Mucosa of stomach (tissue), 1 donor: ENCODE measurements at regions not wholly inside any gene's neighbourhood (a gene's known extent, or its start where the extent isn't known, plus 50 kb on each side); places are given as distances from the start of the nearest gene placed in this dataset.

Source experiments
- H3K27me3 ChIP-seq: one replicate; pipeline ENCODE4 v1.7.0; 2013; ENCODE audit warnings: mild to moderate bottlenecking, low read length; ENCODE audit not compliant: control insufficient read depth, insufficient read depth
- H3K36me3 ChIP-seq: one replicate; pipeline ENCODE4 v1.7.0; 2013; ENCODE audit warnings: low read length; ENCODE audit not compliant: control insufficient read depth, insufficient read depth
- H3K4me1 ChIP-seq: one replicate; pipeline ENCODE4 v1.7.0; 2013; ENCODE audit warnings: mild to moderate bottlenecking, low read length; ENCODE audit not compliant: control insufficient read depth, insufficient read depth
- H3K4me3 ChIP-seq: one replicate; pipeline ENCODE4 v1.7.0; 2013; ENCODE audit warnings: low read length
- H3K9ac ChIP-seq: one replicate; pipeline ENCODE4 v1.7.0; 2013; ENCODE audit warnings: mild to moderate bottlenecking, low read length, moderate library complexity
- H3K9me3 ChIP-seq: one replicate; pipeline ENCODE4 v1.7.0; 2013; ENCODE audit warnings: mild to moderate bottlenecking, low read length, moderate library complexity; ENCODE audit not compliant: control insufficient read depth
- donor health status: Pancreatic carcinoma.

GRCh38 chr5:149432376-149432775 lies 53.3 kb upstream of the IL17B start:
- H3K4me3 ChIP-seq = no peak overlapping the region

GRCh38 chr5:149429839-149430721 lies 51.0 kb upstream of the IL17B start:
- H3K9ac ChIP-seq = no peak overlapping the region
- H3K9me3 ChIP-seq = no peaks in the 10 kb centered on the region
- H3K4me1 ChIP-seq = peaks cover 4% of the 10 kb centered on the region
- H3K4me3 ChIP-seq = no peak overlapping the region
- no peaks in the 10 kb centered on the region for H3K27me3 ChIP-seq
- H3K36me3 ChIP-seq = no peaks in the 10 kb centered on the region

More at GRCh38 chr5:149432376-149432775, 53.3 kb upstream of the IL17B start:
- peaks cover 4% of the 10 kb centered on the region for H3K4me1 ChIP-seq
- H3K9ac ChIP-seq = no peak overlapping the region
- no peaks in the 10 kb centered on the region for H3K27me3 ChIP-seq
- no peaks in the 10 kb centered on the region for H3K36me3 ChIP-seq
- no peaks in the 10 kb centered on the region for H3K9me3 ChIP-seq
